NCI-H1105 treated with DMSO at 0.1 percent for 48 hours (cell line): ENCODE measurements at regions not wholly inside any gene's neighbourhood (a gene's known extent, or its start where the extent isn't known, plus 50 kb on each side); places are given as distances from the start of the nearest gene placed in this dataset.
"Not testable (repeated sequence)": the region's sequence is repeated elsewhere in the genome, so short reads cannot be mapped to it uniquely, and the experiment has no call there.

Experiments
- DNase-seq: peaks from one replicate; lab custom pipeline; 2025; lab: John Stamatoyannopoulos, UW

GRCh38 chr12:107372229-107372658 is 278.9 kb upstream of the CRY1 start:
- DNase-seq = no peak

- DNase-seq = no peak
These were observed 280.0 kb upstream of the CRY1 start for GRCh38 chr12:107373238-107373809.

GRCh38 chr12:107374161-107374840 is 281.0 kb upstream of the CRY1 start:
- DNase-seq = no peak

- DNase-seq = no peak
These were observed 281.9 kb upstream of the CRY1 start for GRCh38 chr12:107375231-107375630.

- DNase-seq = no peak
These were observed 284.4 kb upstream of the CRY1 start for GRCh38 chr12:107377596-107378385.

GRCh38 chr12:107378609-107379008 is 285.3 kb upstream of the CRY1 start:
- peak; percentile 10 for DNase-seq

- not testable (repeated sequence) for DNase-seq
These were observed 285.9 kb upstream of the CRY1 start for GRCh38 chr12:107379142-107379851.

- DNase-seq = peak; percentile 90
These were observed 286.7 kb upstream of the CRY1 start for GRCh38 chr12:107379852-107380567.

- no peak for DNase-seq
These were observed 291.3 kb upstream of the CRY1 start for GRCh38 chr12:107384645-107385044.

- DNase-seq = no peak
These were observed 292.2 kb upstream of the CRY1 start for GRCh38 chr12:107385509-107385908.

- no peak for DNase-seq
These were observed 293.2 kb upstream of the CRY1 start for GRCh38 chr12:107386569-107386968.

- DNase-seq = no peak
These were observed 294.9 kb upstream of the CRY1 start for GRCh38 chr12:107388263-107388662.

- no peak for DNase-seq
These were observed 295.2 kb upstream of the PWP1 start for GRCh38 chr12:107390414-107390813.

- DNase-seq = no peak
These were observed 292.4 kb upstream of the PWP1 start for GRCh38 chr12:107393043-107393717.

GRCh38 chr12:107394693-107395092 is 290.9 kb upstream of the PWP1 start:
- no peak for DNase-seq

GRCh38 chr12:107395817-107396216 is 289.8 kb upstream of the PWP1 start:
- DNase-seq = no peak

GRCh38 chr12:107396991-107397390 is 288.6 kb upstream of the PWP1 start:
- DNase-seq = no peak

- DNase-seq = no peak
These were observed 287.6 kb upstream of the PWP1 start for GRCh38 chr12:107397890-107398500.

GRCh38 chr12:107399046-107399445 is 286.6 kb upstream of the PWP1 start:
- no peak for DNase-seq

GRCh38 chr12:107400686-107401447 is 284.7 kb upstream of the PWP1 start:
- peak; percentile 56 for DNase-seq
